AG04450 (cell line): ENCODE measurements at regions not wholly inside any gene's neighbourhood (a gene's known extent, or its start where the extent isn't known, plus 50 kb on each side); places are given as distances from the start of the nearest gene placed in this dataset.

ENCODE experiments used
- CTCF ChIA-PET: fragments of 300-600, 350-600 bp; formaldehyde crosslinking; extraction: SDS; loops from one replicate; lab custom pipeline; 2022; ENCODE audit warnings: antibody characterized with exemption, inconsistent platforms; lab: Charles Lee
- POLR2A ChIA-PET: fragments of 350-600 bp; formaldehyde crosslinking; extraction: SDS; loops from one replicate; lab custom pipeline; 2021; ENCODE audit warnings: antibody characterized with exemption, inconsistent platforms; lab: Yijun Ruan, JAX
- DNase-seq: peaks from one replicate; pipeline ENCODE4 v3.0.0-alpha.2; 2011; ENCODE audit warnings: low read depth, low spot score
- H3K27ac ChIP-seq: one replicate; pipeline ENCODE4 v1.5.1; 2012; ENCODE audit warnings: low read depth, low read length, control low read depth
- H3K27me3 ChIP-seq: one replicate; pipeline ENCODE4 v1.6.0; 2012; ENCODE audit warnings: low read length; ENCODE audit not compliant: control insufficient read depth, insufficient read depth
- H3K4me3 ChIP-seq: 2 replicates; pipeline ENCODE4 v1.5.1; 2011; ENCODE audit warnings: mild to moderate bottlenecking, low read depth, low read length, control low read depth
- H3K9me3 ChIP-seq: 2 replicates; pipeline ENCODE4 v1.5.1; 2012; ENCODE audit warnings: low read length; ENCODE audit not compliant: control insufficient read depth, insufficient read depth
- TF ChIP-seq, protein P1 (sequence below): IDR thresholded peaks from 2 replicates; pipeline ENCODE4 v1.5.1; 2011; ENCODE audit warnings: low read depth, low read length, control low read depth, inconsistent platforms

DNA sequence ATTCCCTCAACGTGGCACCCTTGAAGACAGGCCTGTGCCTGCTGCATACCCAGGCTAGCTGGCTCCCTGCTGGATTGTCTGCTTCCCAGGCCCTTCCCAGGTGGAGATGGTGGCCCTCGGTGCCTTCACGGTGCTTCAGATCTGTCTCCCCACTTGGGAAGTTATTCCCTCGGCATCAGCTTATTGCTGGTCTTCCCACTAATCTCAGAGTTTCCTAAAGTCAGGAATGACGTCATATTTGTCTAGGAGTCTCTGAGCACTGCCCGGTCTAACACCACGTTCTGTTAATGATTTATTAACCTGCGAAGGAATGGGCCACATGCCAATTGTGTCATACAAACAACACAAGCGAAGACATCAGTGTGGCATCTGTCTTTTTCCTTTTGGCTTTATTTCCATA is 269.8 kb upstream of the ID2 start:
- H3K27me3 ChIP-seq, result no peaks in the 10 kb centered on the region
- CTCF ChIA-PET, result no interaction called here
- H3K4me3 ChIP-seq, result no peak overlapping the region
- TF ChIP-seq, protein P1, sequence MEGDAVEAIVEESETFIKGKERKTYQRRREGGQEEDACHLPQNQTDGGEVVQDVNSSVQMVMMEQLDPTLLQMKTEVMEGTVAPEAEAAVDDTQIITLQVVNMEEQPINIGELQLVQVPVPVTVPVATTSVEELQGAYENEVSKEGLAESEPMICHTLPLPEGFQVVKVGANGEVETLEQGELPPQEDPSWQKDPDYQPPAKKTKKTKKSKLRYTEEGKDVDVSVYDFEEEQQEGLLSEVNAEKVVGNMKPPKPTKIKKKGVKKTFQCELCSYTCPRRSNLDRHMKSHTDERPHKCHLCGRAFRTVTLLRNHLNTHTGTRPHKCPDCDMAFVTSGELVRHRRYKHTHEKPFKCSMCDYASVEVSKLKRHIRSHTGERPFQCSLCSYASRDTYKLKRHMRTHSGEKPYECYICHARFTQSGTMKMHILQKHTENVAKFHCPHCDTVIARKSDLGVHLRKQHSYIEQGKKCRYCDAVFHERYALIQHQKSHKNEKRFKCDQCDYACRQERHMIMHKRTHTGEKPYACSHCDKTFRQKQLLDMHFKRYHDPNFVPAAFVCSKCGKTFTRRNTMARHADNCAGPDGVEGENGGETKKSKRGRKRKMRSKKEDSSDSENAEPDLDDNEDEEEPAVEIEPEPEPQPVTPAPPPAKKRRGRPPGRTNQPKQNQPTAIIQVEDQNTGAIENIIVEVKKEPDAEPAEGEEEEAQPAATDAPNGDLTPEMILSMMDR, result no peak
- H3K27ac ChIP-seq, result no peak overlapping the region
- no peak for DNase-seq
- no peaks in the 10 kb centered on the region for H3K9me3 ChIP-seq
- POLR2A ChIA-PET, result no interaction called here

DNA sequence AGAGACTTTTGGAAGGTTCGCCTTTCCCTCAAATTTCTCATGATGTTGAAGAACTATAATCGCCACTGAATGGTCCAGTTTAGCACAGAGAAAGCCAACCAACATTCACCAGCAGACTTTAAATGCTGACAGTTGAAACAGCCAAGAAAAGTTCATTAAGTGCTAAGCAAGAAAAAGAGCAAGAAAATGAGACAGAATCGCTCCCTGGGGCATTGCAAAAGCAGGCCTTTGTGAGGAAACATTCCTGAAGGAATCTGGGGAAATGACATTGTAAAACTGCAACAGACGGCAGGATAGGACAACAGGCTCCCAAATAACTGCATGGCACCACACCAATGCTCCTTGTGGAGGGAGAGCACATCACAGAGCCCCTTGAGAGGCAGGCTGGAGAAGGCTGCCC is 269.3 kb upstream of the ID2 start:
- no peak overlapping the region for H3K27ac ChIP-seq
- CTCF ChIA-PET, result no interaction called here
- no peaks in the 10 kb centered on the region for H3K9me3 ChIP-seq
- POLR2A ChIA-PET, result no interaction called here
- H3K27me3 ChIP-seq, result no peaks in the 10 kb centered on the region
- TF ChIP-seq, protein P1, result no peak
- no peak overlapping the region for H3K4me3 ChIP-seq
- DNase-seq, result no peak

- H3K27me3 ChIP-seq, result no peaks in the 10 kb centered on the region
- H3K4me3 ChIP-seq, result no peak overlapping the region
- POLR2A ChIA-PET, result no interaction called here
- TF ChIP-seq, protein P1, result no peak
- no peaks in the 10 kb centered on the region for H3K9me3 ChIP-seq
- DNase-seq, result no peak
- CTCF ChIA-PET, result no interaction called here
- no peak overlapping the region for H3K27ac ChIP-seq
Measured at GRCh38 chr2:8413589-8414135, 268.2 kb upstream of the ID2 start.

GRCh38 chr2:8414946-8415879 is 266.6 kb upstream of the ID2 start:
- no peak overlapping the region for H3K27ac ChIP-seq
- DNase-seq, result no peak
- H3K9me3 ChIP-seq, result no peaks in the 10 kb centered on the region
- ChIA-PET POLR2A (interaction anchor here (1.0 kb wide), 1 partner anchor 267 kb away, joined by 3 read pairs; the partner anchor contains the start of gene ID2), CTCF (no interaction called here)
- H3K4me3 ChIP-seq, result no peak overlapping the region
- no peaks in the 10 kb centered on the region for H3K27me3 ChIP-seq
- TF ChIP-seq, protein P1, result no peak

GRCh38 chr2:8416001-8416571 is 265.8 kb upstream of the ID2 start:
- CTCF ChIA-PET, result no interaction called here
- DNase-seq, result no peak

More at GRCh38 chr2:8416001-8416571, 265.8 kb upstream of the ID2 start:
- Histone ChIP-seq H3K4me3 (no peak overlapping the region), H3K9me3 (no peaks in the 10 kb centered on the region), H3K27ac (no peak overlapping the region), H3K27me3 (no peaks in the 10 kb centered on the region)
- TF ChIP-seq, protein P1, result no peak
- POLR2A ChIA-PET, result interaction anchor here (0.6 to 1.0 kb wide), 2 partner anchors 266 to 371 kb away, joined by 3 read pairs; partner anchors contain the start of gene ID2
